B cell (primary cell): ENCODE measurements at regions not wholly inside any gene's neighbourhood (a gene's known extent, or its start where the extent isn't known, plus 50 kb on each side); places are given as distances from the start of the nearest gene placed in this dataset.

ENCODE experiments used
- CTCF ChIP-seq: fragments of 200-600 bp; IDR thresholded peaks from one replicate; pipeline ENCODE4 v1.8.0; 2022; ENCODE audit warnings: antibody characterized with exemption, mild to moderate bottlenecking
- EZH2 ChIP-seq: IDR thresholded peaks from 2 replicates; pipeline ENCODE4 v1.6.1; 2012; ENCODE audit warnings: borderline replicate concordance, low read depth, mild to moderate bottlenecking, moderate library complexity, low read length; ENCODE audit not compliant: insufficient read depth, poor library complexity, severe bottlenecking

- TF ChIP-seq CTCF (no peak), EZH2 (no peak)
Observed at GRCh38 chr2:81299841-81300240, 995.3 kb upstream of the LRRTM1 start.
